ENCODE measurements at regions not wholly inside any gene's neighbourhood (a gene's known extent, or its start where the extent isn't known, plus 50 kb on each side); places are given as distances from the start of the nearest gene placed in this dataset.

- H3K27ac Mint-ChIP-seq: no peak overlapping the region
- TF ChIP-seq CTCF (conservative IDR thresholded peaks at IDR 0.05): peak; percentile 37; the same call in 2 of the 3 replicates
- H4K5ac ChIP-seq (ENCODE audit: insufficient read length, low read depth, low read length): no peak overlapping the region
These were observed 143.1 kb upstream of the ZNF236 start for GRCh38 chr18:76679259-76679658.

More at GRCh38 chr18:76679259-76679658, 143.1 kb upstream of the ZNF236 start:
- Histone ChIP-seq H2AFZ (ENCODE audit: low read length) (no peak overlapping the region), H2BK15ac (ENCODE audit: low read depth, low read length) (no peak overlapping the region), H2BK12ac (ENCODE audit: insufficient read length, low read depth, low read length) (no peak overlapping the region), H2AK5ac (ENCODE audit: insufficient read length, low read length) (no peak overlapping the region), H3K4me1 (ENCODE audit: insufficient read depth, low read length) (no peaks in the 10 kb centered on the region), H3K4ac (ENCODE audit: low read depth, low read length) (no peak overlapping the region), H2BK20ac (ENCODE audit: low read depth, low read length, poor library complexity, severe bottlenecking) (no peak overlapping the region), H4K20me1 (ENCODE audit: control insufficient read depth, insufficient read depth, insufficient read length) (no peaks in the 10 kb centered on the region), H3K27ac (ENCODE audit: insufficient read length, low read depth, low read length) (no peak overlapping the region), H3K18ac (ENCODE audit: insufficient read length, low read depth, low read length) (no peak overlapping the region), H3K4me2 (ENCODE audit: insufficient read depth, insufficient read length, low read length) (no peak overlapping the region), H3T11ph (ENCODE audit: low read length) (no peak overlapping the region), H3K79me2 (ENCODE audit: insufficient read depth, low read length) (no peaks in the 10 kb centered on the region), H4K91ac (ENCODE audit: insufficient read length, low read depth, low read length) (no peak overlapping the region), H2BK5ac (ENCODE audit: insufficient read length, low read length) (no peak overlapping the region), H3K14ac (ENCODE audit: insufficient read depth, low read length) (no peak overlapping the region), H3K56ac (ENCODE audit: insufficient read length, low read depth, low read length) (no peak overlapping the region), H3K79me1 (ENCODE audit: insufficient read depth, low read depth, low read length, poor library complexity, severe bottlenecking) (no peaks in the 10 kb centered on the region), H3K23me2 (ENCODE audit: insufficient read length, low read depth, low read length, poor library complexity, severe bottlenecking) (no peaks in the 10 kb centered on the region), H3K9ac (ENCODE audit: extremely low read depth, insufficient read length, low read length) (no peak overlapping the region), H2BK120ac (ENCODE audit: low read depth, low read length, poor library complexity, severe bottlenecking) (no peak overlapping the region), H3K9me3 (ENCODE audit: control insufficient read depth, low read depth, low read length) (no peaks in the 10 kb centered on the region), H3K27me3 (ENCODE audit: insufficient read depth, low read length) (no peaks in the 10 kb centered on the region), H3K23ac (ENCODE audit: insufficient read length, low read depth, low read length) (no peak overlapping the region), H4K8ac (replicated peaks; ENCODE audit: insufficient read length, low read depth, low read length) (no peak overlapping the region)
- Mint-ChIP-seq H3K4me1 (peaks cover 14 to 17% of the 10 kb centered on the region in 2 experiments), H3K36me3 (ENCODE audit: insufficient read depth in 1 of 3, low read depth in 3 of 3) (peaks cover 3 to 12% (median 3%) of the 10 kb centered on the region in 3 experiments; a peak in 5 of 7 replicates), H3K4me3 (no peak overlapping the region), H3K27me3 (ENCODE audit: low read depth) (peaks cover 2% of the 10 kb centered on the region), H3K9me3 (peaks cover 8 to 10% of the 10 kb centered on the region in 2 experiments)
- no CpG with 5 or more reads among the region's 7 CpGs for WGBS (ENCODE audit: extremely low coverage, insufficient read length, low lambda C conversion rate)
- DNase-seq: peak; percentile 71
